ENCODE measurements at regions not wholly inside any gene's neighbourhood (a gene's known extent, or its start where the extent isn't known, plus 50 kb on each side); places are given as distances from the start of the nearest gene placed in this dataset.

DNA sequence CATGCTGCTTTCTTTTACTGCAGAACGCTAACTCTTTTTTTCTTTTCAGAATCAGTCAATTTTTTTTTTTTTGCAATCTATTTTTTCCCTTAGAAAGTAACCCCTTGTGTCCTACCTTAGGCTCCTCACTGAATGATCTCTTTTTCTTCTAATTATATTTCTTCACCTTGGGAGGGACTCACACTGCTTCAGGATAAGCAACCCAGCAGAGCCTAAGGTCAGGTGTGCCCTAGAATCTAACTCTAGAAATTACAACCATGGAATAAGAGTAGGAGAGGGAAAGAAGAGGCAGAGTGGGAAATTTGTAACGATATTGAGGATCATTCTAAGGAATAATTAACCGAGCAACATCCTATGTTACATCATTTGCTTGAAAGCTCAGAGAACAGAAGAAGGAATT, 564.0 kb upstream of the MEF2C start:
- Histone ChIP-seq H3K4me3 (ENCODE audit: low read length in 2 of 2) (no peak overlapping the region), H3K4me1 (ENCODE audit: insufficient read depth, low read length) (no peaks in the 10 kb centered on the region), H3K27ac (ENCODE audit: low read depth, low read length) (no peak overlapping the region), H3K27me3 (ENCODE audit: insufficient read depth, low read length) (no peaks in the 10 kb centered on the region), H3K36me3 (ENCODE audit: insufficient read depth, low read length) (no peaks in the 10 kb centered on the region), H3K9me3 (ENCODE audit: control insufficient read depth in 1 of 2, low read length in 2 of 2) (no peaks in the 10 kb centered on the region)
- Mint-ChIP-seq H3K36me3 (no peaks in the 10 kb centered on the region), H3K27me3 (no peaks in the 10 kb centered on the region), H3K4me1 (no peaks in the 10 kb centered on the region), H3K27ac (no peak overlapping the region), H3K4me3 (no peak overlapping the region), H3K9me3 (peaks cover 0 to 1% (median 0%) of the 10 kb centered on the region in 8 donors)
- intact Hi-C loops (cut with micrococcal nuclease): no loop called here
- no peak for DNase-seq
- CTCF ChIA-PET (ENCODE audit: partially characterized antibody): no interaction called here
- POLR2A ChIA-PET (ENCODE audit: partially characterized antibody): no interaction called here

DNA sequence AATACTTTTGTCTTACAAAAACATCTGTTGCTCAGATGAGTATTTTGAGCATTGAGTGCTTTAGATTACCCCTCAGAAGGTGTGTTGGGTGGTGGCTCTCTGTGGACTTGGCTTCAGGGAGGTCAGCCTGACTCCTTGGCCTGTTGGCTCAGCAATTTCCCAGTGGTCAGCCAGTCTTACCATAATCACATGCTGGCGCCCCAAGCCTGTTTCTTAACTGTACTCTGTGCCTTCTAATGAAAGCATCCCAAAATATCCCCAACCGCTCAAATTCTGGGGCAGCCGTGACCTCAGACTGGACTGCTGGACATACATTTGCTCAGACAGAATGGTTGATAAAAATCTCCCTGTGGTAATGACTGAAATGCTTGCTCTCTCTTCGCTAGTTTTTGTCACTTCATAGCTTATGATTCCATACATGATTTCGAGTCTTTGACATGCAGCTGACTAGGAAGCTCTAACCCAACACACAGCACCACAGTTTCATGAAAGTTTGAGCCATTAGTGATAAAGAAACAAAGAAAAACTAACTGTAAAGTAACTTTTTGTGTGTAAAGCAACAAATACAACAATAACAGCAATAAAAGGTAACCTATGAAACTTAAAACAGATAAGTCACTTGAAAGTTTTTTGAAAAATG, 562.2 kb upstream of the MEF2C start:
- Histone ChIP-seq H3K27ac (ENCODE audit: low read depth, low read length) (no peak overlapping the region), H3K27me3 (ENCODE audit: insufficient read depth, low read length) (no peaks in the 10 kb centered on the region), H3K36me3 (ENCODE audit: insufficient read depth, low read length) (no peaks in the 10 kb centered on the region), H3K4me3 (ENCODE audit: low read length in 2 of 2) (no peak overlapping the region), H3K4me1 (ENCODE audit: insufficient read depth, low read length) (no peaks in the 10 kb centered on the region), H3K9me3 (ENCODE audit: control insufficient read depth in 1 of 2, low read length in 2 of 2) (no peaks in the 10 kb centered on the region)
- Mint-ChIP-seq H3K4me1 (no peaks in the 10 kb centered on the region), H3K36me3 (no peaks in the 10 kb centered on the region), H3K27ac (no peak overlapping the region), H3K27me3 (no peaks in the 10 kb centered on the region), H3K9me3 (peaks cover 0 to 1% (median 0%) of the 10 kb centered on the region in 8 donors), H3K4me3 (no peak overlapping the region)
- intact Hi-C loops (cut with micrococcal nuclease): no loop called here
- POLR2A ChIA-PET (ENCODE audit: partially characterized antibody): no interaction called here
- no peak for DNase-seq
- CTCF ChIA-PET (ENCODE audit: partially characterized antibody): interaction anchor here (0.8 kb wide), 1 partner anchor 9 kb away, joined by 3 read pairs; no protein-coding TSS in a partner anchor

DNA sequence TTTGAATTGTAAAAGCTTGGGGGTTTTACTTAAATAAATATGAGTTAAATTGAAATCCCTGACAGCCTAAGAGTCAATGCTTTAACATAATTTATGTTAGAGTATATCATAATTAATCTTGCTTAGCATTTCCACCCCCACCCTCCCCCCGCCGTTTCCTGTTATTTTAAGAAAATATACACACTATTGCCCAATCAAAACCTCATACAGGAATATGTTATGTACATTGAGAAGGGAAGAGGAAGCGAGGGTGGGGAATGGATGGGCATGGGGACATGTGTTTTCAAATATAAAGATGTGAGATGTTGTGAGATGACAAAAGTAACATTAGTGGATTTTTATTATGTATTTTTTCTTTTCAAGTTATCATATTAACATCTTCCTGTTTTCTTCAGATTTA, 561.1 kb upstream of the MEF2C start:
- H3K27ac Mint-ChIP-seq: no peak overlapping the region
- no peak overlapping the region for H3K4me3 ChIP-seq (ENCODE audit: low read length in 2 of 2)
- H3K4me1 Mint-ChIP-seq: no peaks in the 10 kb centered on the region
- no peak overlapping the region for H3K4me3 Mint-ChIP-seq
- peaks cover 0 to 2% (median 0%) of the 10 kb centered on the region in 8 donors for H3K9me3 Mint-ChIP-seq
- no peaks in the 10 kb centered on the region for H3K36me3 ChIP-seq (ENCODE audit: insufficient read depth, low read length)
- no peaks in the 10 kb centered on the region for H3K36me3 Mint-ChIP-seq
- no peaks in the 10 kb centered on the region for H3K4me1 ChIP-seq (ENCODE audit: insufficient read depth, low read length)
- H3K9me3 ChIP-seq (ENCODE audit: control insufficient read depth in 1 of 2, low read length in 2 of 2): no peaks in the 10 kb centered on the region
- POLR2A ChIA-PET (ENCODE audit: partially characterized antibody): no interaction called here
- no peaks in the 10 kb centered on the region for H3K27me3 ChIP-seq (ENCODE audit: insufficient read depth, low read length)
- no peaks in the 10 kb centered on the region for H3K27me3 Mint-ChIP-seq
- DNase-seq: no peak
- no peak overlapping the region for H3K27ac ChIP-seq (ENCODE audit: low read depth, low read length)
- intact Hi-C loops (cut with micrococcal nuclease): no loop called here
- CTCF ChIA-PET (ENCODE audit: partially characterized antibody): no interaction called here

DNA sequence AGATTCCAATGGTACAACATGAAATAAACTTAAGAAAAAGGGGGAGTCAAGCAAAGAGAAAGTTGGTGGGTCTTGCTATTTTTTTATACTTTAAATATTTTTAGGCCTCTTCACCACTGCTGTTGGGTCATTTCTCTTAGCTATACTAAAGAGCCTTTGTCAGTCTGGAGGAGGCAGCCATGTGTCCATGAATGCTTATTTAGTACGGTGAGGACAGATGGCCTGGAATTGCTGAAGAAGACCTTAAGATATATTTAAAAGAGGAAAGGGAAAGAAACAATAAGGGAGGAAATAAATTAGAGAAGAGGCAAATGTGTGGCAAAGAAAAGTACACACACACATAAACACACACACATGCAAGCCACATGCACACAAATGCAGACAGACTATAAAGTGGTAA, 560.5 kb upstream of the MEF2C start:
- DNase-seq: no peak
- no peaks in the 10 kb centered on the region for H3K27me3 Mint-ChIP-seq
- no peak overlapping the region for H3K4me3 ChIP-seq (ENCODE audit: low read length in 2 of 2)
- H3K27ac Mint-ChIP-seq: no peak overlapping the region
- no peaks in the 10 kb centered on the region for H3K4me1 Mint-ChIP-seq
- ChIA-PET POLR2A (ENCODE audit: partially characterized antibody) (no interaction called here), CTCF (ENCODE audit: partially characterized antibody) (no interaction called here)
- no peak overlapping the region for H3K27ac ChIP-seq (ENCODE audit: low read depth, low read length)
- peaks cover 0 to 2% (median 0%) of the 10 kb centered on the region in 8 donors for H3K9me3 Mint-ChIP-seq
- no peak overlapping the region for H3K4me3 Mint-ChIP-seq
- no peaks in the 10 kb centered on the region for H3K27me3 ChIP-seq (ENCODE audit: insufficient read depth, low read length)
- no peaks in the 10 kb centered on the region for H3K9me3 ChIP-seq (ENCODE audit: control insufficient read depth in 1 of 2, low read length in 2 of 2)
- no peaks in the 10 kb centered on the region for H3K36me3 Mint-ChIP-seq
- no peaks in the 10 kb centered on the region for H3K36me3 ChIP-seq (ENCODE audit: insufficient read depth, low read length)
- intact Hi-C loops (cut with micrococcal nuclease): no loop called here
- H3K4me1 ChIP-seq (ENCODE audit: insufficient read depth, low read length): no peaks in the 10 kb centered on the region

DNA sequence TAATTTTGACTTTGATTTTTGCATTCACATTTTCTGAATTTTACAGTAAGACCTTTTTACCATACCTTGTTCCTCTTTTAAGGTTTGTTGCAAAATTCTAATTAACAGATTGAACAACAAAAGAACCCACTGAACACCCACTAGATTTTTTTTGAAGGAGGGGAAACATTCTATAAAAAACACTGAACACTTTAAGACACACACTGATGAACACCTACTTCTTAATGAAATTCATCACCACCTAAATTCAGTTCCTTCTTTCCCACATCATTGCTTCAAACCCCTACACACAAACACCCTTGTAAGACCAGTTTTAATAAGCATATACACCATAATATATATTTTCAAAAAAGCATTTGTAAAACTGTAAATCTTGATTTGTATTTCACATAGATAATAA, 559.0 kb upstream of the MEF2C start:
- CTCF ChIA-PET (ENCODE audit: partially characterized antibody): no interaction called here
- H3K4me3 Mint-ChIP-seq: no peak overlapping the region
- Histone ChIP-seq H3K4me3 (ENCODE audit: low read length in 2 of 2) (no peak overlapping the region), H3K4me1 (ENCODE audit: insufficient read depth, low read length) (no peaks in the 10 kb centered on the region), H3K36me3 (ENCODE audit: insufficient read depth, low read length) (no peaks in the 10 kb centered on the region), H3K27ac (ENCODE audit: low read depth, low read length) (no peak overlapping the region), H3K9me3 (ENCODE audit: control insufficient read depth in 1 of 2, low read length in 2 of 2) (no peaks in the 10 kb centered on the region), H3K27me3 (ENCODE audit: insufficient read depth, low read length) (no peaks in the 10 kb centered on the region)
- H3K4me1 Mint-ChIP-seq: no peaks in the 10 kb centered on the region
- POLR2A ChIA-PET (ENCODE audit: partially characterized antibody): no interaction called here
- peaks cover 0 to 4% (median 0%) of the 10 kb centered on the region in 8 donors for H3K9me3 Mint-ChIP-seq
- DNase-seq: no peak
- no peaks in the 10 kb centered on the region for H3K36me3 Mint-ChIP-seq
- intact Hi-C loops (cut with micrococcal nuclease): no loop called here
- H3K27ac Mint-ChIP-seq: no peak overlapping the region
- H3K27me3 Mint-ChIP-seq: no peaks in the 10 kb centered on the region

DNA sequence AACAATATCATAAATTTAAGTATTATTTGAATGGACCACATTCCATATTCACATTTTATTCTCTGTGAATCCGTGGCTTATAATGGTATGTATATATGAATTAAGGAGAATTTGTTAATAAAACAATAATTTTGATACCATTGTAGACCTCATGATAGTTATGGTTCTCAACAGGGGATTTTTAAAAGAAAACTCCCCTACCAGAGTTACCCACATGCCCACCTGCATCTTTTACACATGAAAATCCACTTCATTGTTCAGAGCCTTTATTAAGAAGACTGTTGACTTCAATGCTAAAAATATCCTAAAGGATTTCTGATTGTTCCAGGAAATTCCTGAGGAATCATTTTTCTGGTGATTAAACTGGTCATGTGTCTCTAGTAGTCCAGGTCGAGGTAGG, 557.7 kb upstream of the MEF2C start:
- no peak overlapping the region for H3K4me3 Mint-ChIP-seq
- H3K36me3 Mint-ChIP-seq: no peaks in the 10 kb centered on the region
- Histone ChIP-seq H3K4me1 (ENCODE audit: insufficient read depth, low read length) (no peaks in the 10 kb centered on the region), H3K36me3 (ENCODE audit: insufficient read depth, low read length) (no peaks in the 10 kb centered on the region), H3K4me3 (ENCODE audit: low read length in 2 of 2) (no peak overlapping the region), H3K27ac (ENCODE audit: low read depth, low read length) (no peak overlapping the region), H3K9me3 (ENCODE audit: control insufficient read depth in 1 of 2, low read length in 2 of 2) (no peaks in the 10 kb centered on the region), H3K27me3 (ENCODE audit: insufficient read depth, low read length) (no peaks in the 10 kb centered on the region)
- intact Hi-C loops (cut with micrococcal nuclease): no loop called here
- H3K9me3 Mint-ChIP-seq: peaks cover 0 to 4% (median 0%) of the 10 kb centered on the region in 8 donors
- no peaks in the 10 kb centered on the region for H3K4me1 Mint-ChIP-seq
- no peak for DNase-seq
- no peak overlapping the region for H3K27ac Mint-ChIP-seq
- H3K27me3 Mint-ChIP-seq: no peaks in the 10 kb centered on the region
- POLR2A ChIA-PET (ENCODE audit: partially characterized antibody): no interaction called here
- CTCF ChIA-PET (ENCODE audit: partially characterized antibody): no interaction called here

DNA sequence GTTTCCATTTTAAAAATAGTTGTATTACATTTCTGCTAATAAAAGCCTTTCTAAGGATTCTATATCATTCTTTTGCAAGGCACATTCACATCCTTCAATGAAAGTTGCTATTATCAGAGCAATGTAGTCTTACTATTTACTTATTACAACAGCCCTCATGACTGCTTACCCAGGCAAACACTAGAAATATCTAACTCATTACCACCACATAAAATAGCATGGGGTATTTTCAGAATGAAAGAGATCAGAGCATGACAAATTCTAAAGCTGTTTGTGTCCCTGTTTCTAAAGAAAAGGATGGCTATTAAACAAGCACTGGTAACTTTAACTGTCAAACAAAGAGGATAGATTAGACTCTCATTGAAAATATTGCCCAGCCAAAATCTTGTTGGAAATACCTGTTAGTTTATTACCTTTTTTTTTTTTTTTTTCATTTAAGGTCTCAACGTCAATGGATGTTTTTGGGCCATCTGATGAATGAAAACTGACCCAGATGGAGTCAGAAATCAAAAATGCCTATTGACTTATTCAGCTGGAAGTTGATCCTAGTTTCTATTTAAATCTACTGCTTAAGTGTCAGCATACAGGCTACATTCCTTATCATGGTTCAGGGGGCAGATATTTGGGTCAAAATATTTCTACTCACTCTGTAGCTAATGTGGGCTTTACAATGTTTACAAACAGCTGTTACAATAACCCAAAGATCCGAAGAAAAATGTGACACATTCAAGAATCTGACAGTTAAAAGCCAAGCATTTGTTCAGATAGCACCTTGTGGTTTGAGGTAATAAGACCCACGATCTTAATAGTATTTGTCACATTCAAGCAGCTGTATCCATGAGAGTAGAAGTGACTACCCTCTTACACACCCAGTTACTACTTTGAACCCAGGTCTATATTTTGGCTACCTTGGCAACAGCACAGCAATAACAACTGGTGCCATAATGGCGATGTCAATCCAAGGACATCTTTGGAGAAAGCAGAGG, 554.8 kb upstream of the MEF2C start:
- Mint-ChIP-seq H3K27me3 (no peaks in the 10 kb centered on the region), H3K4me1 (no peaks in the 10 kb centered on the region), H3K4me3 (no peak overlapping the region), H3K27ac (no peak overlapping the region), H3K9me3 (peaks cover 0 to 3% (median 0%) of the 10 kb centered on the region in 8 donors), H3K36me3 (no peaks in the 10 kb centered on the region)
- Histone ChIP-seq H3K36me3 (ENCODE audit: insufficient read depth, low read length) (no peaks in the 10 kb centered on the region), H3K4me3 (ENCODE audit: low read length in 2 of 2) (no peak overlapping the region), H3K27ac (ENCODE audit: low read depth, low read length) (no peak overlapping the region), H3K4me1 (ENCODE audit: insufficient read depth, low read length) (no peaks in the 10 kb centered on the region), H3K9me3 (ENCODE audit: control insufficient read depth in 1 of 2, low read length in 2 of 2) (no peaks in the 10 kb centered on the region), H3K27me3 (ENCODE audit: insufficient read depth, low read length) (no peaks in the 10 kb centered on the region)
- intact Hi-C loops (cut with micrococcal nuclease): no loop called here
- ChIA-PET POLR2A (ENCODE audit: partially characterized antibody) (no interaction called here), CTCF (ENCODE audit: partially characterized antibody) (no interaction called here)
- DNase-seq: no peak
